ENCODE measurements at regions not wholly inside any gene's neighbourhood (a gene's known extent, or its start where the extent isn't known, plus 50 kb on each side); places are given as distances from the start of the nearest gene placed in this dataset.
A peak's percentile ranks its signal among the peaks of the same experiment; 100 is the strongest.
"Not testable (repeated sequence)": the region's sequence is repeated elsewhere in the genome, so short reads cannot be mapped to it uniquely, and the experiment has no call there.

DNA sequence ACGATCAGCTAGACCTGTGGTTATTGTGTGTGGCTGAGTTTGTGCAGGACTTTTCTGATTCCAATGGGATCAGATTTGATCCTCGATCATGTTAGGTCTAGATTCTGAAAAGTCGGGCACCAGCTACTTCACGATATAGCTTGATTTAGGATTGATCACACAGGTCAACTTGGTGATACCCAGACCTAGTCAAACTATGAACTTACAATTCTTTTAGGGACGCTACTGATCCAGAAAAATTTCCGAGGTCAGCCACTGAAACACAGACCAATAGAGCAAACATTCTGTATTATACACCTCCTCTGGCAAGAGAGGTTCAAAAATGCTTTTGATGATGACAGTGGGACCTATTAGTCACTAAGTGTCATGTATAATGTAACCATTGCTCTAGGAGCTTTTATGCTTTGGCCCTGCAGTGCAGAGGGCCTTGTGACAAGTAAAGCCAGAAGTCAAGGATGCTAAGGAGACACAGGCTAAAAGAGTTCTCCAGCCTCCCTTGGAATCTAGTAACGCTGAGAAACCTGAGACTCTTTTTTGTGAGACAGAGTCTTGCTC, 115.6 kb upstream of the MB21D2 start:
- Histone ChIP-seq H3K27me3 (peaks cover 26% of the 10 kb centered on the region), H3K9me3 (ENCODE audit: low read depth) (no peaks in the 10 kb centered on the region), H3K36me3 (no peaks in the 10 kb centered on the region), H3K27ac (no peak overlapping the region), H3K4me3 (no peak overlapping the region), H3K4me1 (ENCODE audit: low read depth) (peaks cover 3% of the 10 kb centered on the region)
- no peak for DNase-seq (ENCODE audit: low read depth in 1 of 2, low spot score in 1 of 2)
- TF ChIP-seq, protein P1, sequence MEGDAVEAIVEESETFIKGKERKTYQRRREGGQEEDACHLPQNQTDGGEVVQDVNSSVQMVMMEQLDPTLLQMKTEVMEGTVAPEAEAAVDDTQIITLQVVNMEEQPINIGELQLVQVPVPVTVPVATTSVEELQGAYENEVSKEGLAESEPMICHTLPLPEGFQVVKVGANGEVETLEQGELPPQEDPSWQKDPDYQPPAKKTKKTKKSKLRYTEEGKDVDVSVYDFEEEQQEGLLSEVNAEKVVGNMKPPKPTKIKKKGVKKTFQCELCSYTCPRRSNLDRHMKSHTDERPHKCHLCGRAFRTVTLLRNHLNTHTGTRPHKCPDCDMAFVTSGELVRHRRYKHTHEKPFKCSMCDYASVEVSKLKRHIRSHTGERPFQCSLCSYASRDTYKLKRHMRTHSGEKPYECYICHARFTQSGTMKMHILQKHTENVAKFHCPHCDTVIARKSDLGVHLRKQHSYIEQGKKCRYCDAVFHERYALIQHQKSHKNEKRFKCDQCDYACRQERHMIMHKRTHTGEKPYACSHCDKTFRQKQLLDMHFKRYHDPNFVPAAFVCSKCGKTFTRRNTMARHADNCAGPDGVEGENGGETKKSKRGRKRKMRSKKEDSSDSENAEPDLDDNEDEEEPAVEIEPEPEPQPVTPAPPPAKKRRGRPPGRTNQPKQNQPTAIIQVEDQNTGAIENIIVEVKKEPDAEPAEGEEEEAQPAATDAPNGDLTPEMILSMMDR (IDR thresholded peaks at IDR 0.05; ENCODE audit: low read depth, low read length): no peak

DNA sequence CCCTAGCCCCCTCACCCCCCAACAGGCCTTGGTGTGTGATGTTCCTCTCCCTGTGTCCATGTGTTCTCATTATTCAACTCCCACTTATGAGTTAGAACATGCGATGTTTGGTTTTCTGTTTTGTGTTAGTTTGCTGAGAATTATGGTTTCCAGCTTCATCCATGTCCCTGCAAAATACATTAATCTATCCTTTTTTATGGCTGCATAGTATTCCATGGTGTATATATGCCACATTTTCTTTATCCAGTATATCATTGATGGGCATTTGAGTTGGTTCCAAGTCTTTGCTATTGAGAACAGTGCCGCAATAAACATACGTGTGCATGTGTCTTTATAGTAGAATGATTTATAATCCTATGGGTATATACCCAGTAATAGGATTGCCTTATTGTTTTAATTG, 120.2 kb upstream of the MB21D2 start:
- H3K9me3 ChIP-seq (ENCODE audit: low read depth); DNase-seq (ENCODE audit: low read depth in 1 of 2, low spot score in 1 of 2); H3K27ac ChIP-seq; H3K36me3 ChIP-seq; H3K4me1 ChIP-seq (ENCODE audit: low read depth); H3K4me3 ChIP-seq: not testable (repeated sequence)
- peaks cover 14% of the 10 kb centered on the region for H3K27me3 ChIP-seq

DNA sequence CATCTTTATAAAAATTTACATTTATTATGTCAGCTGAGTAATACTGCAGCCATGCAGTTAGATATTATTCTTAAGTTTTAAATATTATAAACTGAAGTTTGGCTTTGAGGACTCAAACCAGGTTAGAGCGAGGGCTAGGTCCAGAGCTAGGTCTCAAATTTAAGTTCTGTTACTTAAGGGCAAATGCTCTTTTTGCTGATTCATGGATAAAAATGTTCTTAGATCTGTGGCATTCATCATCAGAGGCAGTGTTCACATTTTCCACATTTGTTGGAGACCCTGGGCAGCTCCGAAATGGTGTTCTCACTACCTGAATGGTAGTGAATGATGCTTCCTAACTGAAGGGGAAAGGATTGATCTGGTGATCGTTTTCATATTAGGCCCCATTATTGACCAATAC, 121.4 kb upstream of the MB21D2 start:
- Histone ChIP-seq H3K4me3 (no peak overlapping the region), H3K9me3 (ENCODE audit: low read depth) (no peaks in the 10 kb centered on the region), H3K27me3 (peaks cover 14% of the 10 kb centered on the region), H3K27ac (no peak overlapping the region), H3K36me3 (no peaks in the 10 kb centered on the region), H3K4me1 (ENCODE audit: low read depth) (no peaks in the 10 kb centered on the region)
- DNase-seq (ENCODE audit: low read depth in 1 of 2, low spot score in 1 of 2): no peak
- TF ChIP-seq, protein P1 (IDR thresholded peaks at IDR 0.05; ENCODE audit: low read depth, low read length): no peak

DNA sequence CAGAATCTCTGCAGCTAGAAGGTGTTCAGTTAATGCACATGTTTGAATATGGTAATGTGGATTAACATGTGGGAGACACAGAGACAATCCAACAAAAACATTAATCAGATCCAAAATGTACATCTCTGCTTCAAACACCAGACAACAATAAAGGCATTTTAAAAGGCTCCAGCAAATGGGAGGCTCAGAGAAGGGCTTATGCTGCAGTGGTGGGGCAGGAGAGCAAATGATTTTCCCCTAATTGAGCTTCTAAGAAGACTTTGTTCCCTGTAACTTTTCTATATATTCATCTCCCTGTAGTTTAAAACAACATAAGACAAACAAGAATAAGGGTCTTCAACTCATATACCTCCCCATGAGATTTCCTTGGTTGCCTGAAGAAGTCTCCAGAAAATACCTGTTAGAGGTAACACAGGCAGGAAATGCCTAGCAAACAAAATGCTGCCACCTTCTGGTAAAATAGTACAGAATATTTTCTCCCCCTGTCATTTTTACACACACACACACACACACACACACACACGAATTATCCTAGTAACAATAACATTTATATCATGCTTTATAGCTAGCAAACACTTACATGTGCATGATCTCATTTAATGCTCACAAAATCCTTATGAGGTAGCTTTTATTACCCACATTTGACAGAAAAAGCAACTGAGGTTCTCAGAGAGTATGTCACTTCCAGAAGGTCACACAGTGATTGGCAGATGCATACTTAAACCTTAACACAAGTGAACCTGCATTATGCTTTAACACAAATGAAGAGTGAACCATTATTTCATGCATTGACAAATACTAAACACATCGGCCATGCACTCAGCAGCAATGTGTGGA, 123.4 kb upstream of the MB21D2 start:
- H3K4me1 ChIP-seq (ENCODE audit: low read depth): peaks cover 1% of the 10 kb centered on the region
- H3K36me3 ChIP-seq: no peaks in the 10 kb centered on the region
- TF ChIP-seq, protein P1 (IDR thresholded peaks at IDR 0.05; ENCODE audit: low read depth, low read length): peak; percentile 53
- H3K27me3 ChIP-seq: no peaks in the 10 kb centered on the region
- no peak overlapping the region for H3K27ac ChIP-seq
- no peaks in the 10 kb centered on the region for H3K9me3 ChIP-seq (ENCODE audit: low read depth)
- H3K4me3 ChIP-seq: no peak overlapping the region
- peak; percentile 55 to 66 for DNase-seq (ENCODE audit: low read depth in 1 of 2, low spot score in 1 of 2)

DNA sequence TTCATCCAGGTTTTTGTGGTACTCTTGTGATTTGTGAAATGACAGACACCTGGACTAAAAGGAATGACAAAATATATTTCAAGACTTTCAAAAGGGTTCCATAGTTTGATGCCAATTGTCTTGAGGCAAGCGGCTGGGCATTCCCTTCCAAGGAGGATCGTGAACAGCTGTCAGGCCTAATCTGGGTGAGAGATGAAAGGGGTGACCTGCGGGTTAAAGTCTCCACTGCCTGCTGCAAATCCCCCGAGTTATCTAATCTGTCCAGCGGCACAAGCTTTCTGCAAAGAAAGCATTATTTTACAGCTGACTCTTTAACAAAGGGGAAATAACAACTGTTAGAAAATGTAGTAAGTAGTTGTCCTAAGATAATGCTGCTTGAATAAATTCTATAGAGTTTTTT, 128.7 kb upstream of the MB21D2 start:
- no peak overlapping the region for H3K4me3 ChIP-seq
- no peaks in the 10 kb centered on the region for H3K9me3 ChIP-seq (ENCODE audit: low read depth)
- peaks cover 6% of the 10 kb centered on the region for H3K4me1 ChIP-seq (ENCODE audit: low read depth)
- no peaks in the 10 kb centered on the region for H3K27me3 ChIP-seq
- TF ChIP-seq, protein P1 (IDR thresholded peaks at IDR 0.05; ENCODE audit: low read depth, low read length): no peak
- no peak overlapping the region for H3K27ac ChIP-seq
- H3K36me3 ChIP-seq: no peaks in the 10 kb centered on the region
- DNase-seq (ENCODE audit: low read depth in 1 of 2, low spot score in 1 of 2): peak in 1 of 2 donors; percentile 17

DNA sequence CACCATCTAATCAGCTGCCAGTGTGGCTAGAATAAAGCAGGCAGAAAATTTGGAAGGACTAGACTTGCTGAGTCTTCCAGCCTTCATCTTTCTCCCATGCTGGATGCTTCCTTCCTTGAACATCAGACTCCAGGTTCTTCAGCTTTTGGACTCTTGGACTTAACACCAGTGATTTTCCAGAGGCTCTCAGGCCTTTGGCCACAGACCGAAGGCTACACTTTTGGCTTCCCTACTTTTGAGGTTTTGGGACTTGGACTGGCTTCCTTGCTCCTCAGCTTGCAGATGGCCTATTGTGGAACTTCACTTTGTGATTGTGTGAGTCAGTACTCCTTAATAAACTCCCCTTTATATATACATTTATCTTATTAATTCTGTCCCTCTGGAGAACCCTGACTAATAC, 129.8 kb upstream of the MB21D2 start:
- not testable (repeated sequence) for H3K4me1 ChIP-seq (ENCODE audit: low read depth); H3K9me3 ChIP-seq (ENCODE audit: low read depth); H3K27ac ChIP-seq; H3K36me3 ChIP-seq; H3K4me3 ChIP-seq; H3K27me3 ChIP-seq; DNase-seq (ENCODE audit: low read depth in 1 of 2, low spot score in 1 of 2)
